SK-N-SH (cell line): ENCODE measurements at regions not wholly inside any gene's neighbourhood (a gene's known extent, or its start where the extent isn't known, plus 50 kb on each side); places are given as distances from the start of the nearest gene placed in this dataset.
"Not testable (repeated sequence)": the region's sequence is repeated elsewhere in the genome, so short reads cannot be mapped to it uniquely, and the experiment has no call there.

Experiments used
- CTCF ChIA-PET: fragments of 300-600, 350-600 bp; formaldehyde crosslinking; extraction: SDS; loops from one replicate; lab custom pipeline; 2021; lab: Yijun Ruan, JAX
- POLR2A ChIA-PET: fragments of 350-600 bp; sonication (Branson Sonifier 250); formaldehyde crosslinking; extraction: SDS; loops from one replicate; lab custom pipeline; 2020; ENCODE audit warnings: antibody characterized with exemption, inconsistent platforms; lab: Yijun Ruan, JAX
- DNase-seq: peaks from one replicate; pipeline ENCODE4 v3.0.0; 2012
- H2AFZ ChIP-seq: fragments of 200-600 bp; sonication (generic); 2 replicates; pipeline ENCODE4 v1.8.1; 2016; ENCODE audit warnings: antibody characterized with exemption, mild to moderate bottlenecking, low read depth
- H3F3A ChIP-seq: fragments of 200-600 bp; sonication (generic); replicated peaks from 2 replicates; pipeline ENCODE3; 2016; ENCODE audit warnings: antibody characterized with exemption, mild to moderate bottlenecking; ENCODE audit not compliant: insufficient read depth
- H3K27ac ChIP-seq, 2 experiments: fragments of 200-500 bp in 1 of 2; fragments of 200-600 bp in 1 of 2; sonication (Bioruptor generic) in 1 of 2; sonication (generic), shearing (Covaris generic) in 1 of 2; 2 replicates each; pipeline versions ENCODE4 v1.5.1 to v1.6.1; 2014 to 2016; ENCODE audit warnings: low read depth in 2 of 2, inconsistent platforms in 1 of 2, low read length in 1 of 2, mild to moderate bottlenecking in 1 of 2, mixed read lengths in 1 of 2
- H3K27me3 ChIP-seq: fragments of 200-600 bp; sonication (generic), shearing (Covaris generic); 2 replicates; pipeline ENCODE4 v1.6.1; 2016; ENCODE audit warnings: mixed run types; ENCODE audit not compliant: insufficient read depth
- H3K36me3 ChIP-seq, 2 experiments: fragments of 200-500 bp in 1 of 2; fragments of 200-600 bp in 1 of 2; sonication (Bioruptor generic) in 1 of 2; sonication (generic) in 1 of 2; replicated peaks in 1 of 2; 2 replicates each; pipeline versions ENCODE3 to v1.5.1; 2014 to 2016; ENCODE audit warnings: low read length in 1 of 2, mild to moderate bottlenecking in 1 of 2; ENCODE audit not compliant: insufficient read depth in 2 of 2, control insufficient read depth in 1 of 2
- H3K4me1 ChIP-seq, 2 experiments: fragments of 200-500 bp in 1 of 2; fragments of 200-600 bp in 1 of 2; sonication (Bioruptor generic) in 1 of 2; sonication (generic), shearing (Covaris generic) in 1 of 2; 2 replicates each; pipeline versions ENCODE4 v1.5.1 to v1.6.1; 2014 to 2016; ENCODE audit warnings: low read depth in 1 of 2, low read length in 1 of 2, mixed run types in 1 of 2; ENCODE audit not compliant: insufficient read depth in 2 of 2, control insufficient read depth in 1 of 2
- H3K4me2 ChIP-seq: fragments of 200-600 bp; sonication (generic), shearing (Covaris generic); 2 replicates; pipeline ENCODE4 v1.6.1; 2017; ENCODE audit warnings: mixed run types
- H3K4me3 ChIP-seq, 2 experiments: fragments of 200-500 bp in 1 of 2; fragments of 200-600 bp in 1 of 2; sonication (Bioruptor generic) in 1 of 2; sonication (generic), shearing (Covaris generic) in 1 of 2; 2 replicates each; pipeline versions ENCODE4 v1.5.1 to v1.8.1; 2014 to 2016; ENCODE audit warnings: low read depth in 2 of 2, inconsistent platforms in 1 of 2, low read length in 1 of 2, mild to moderate bottlenecking in 1 of 2, mixed read lengths in 1 of 2, moderate library complexity in 1 of 2
- H3K79me2 ChIP-seq: fragments of 200-600 bp; sonication (generic); 2 replicates; pipeline ENCODE4 v1.8.1; 2017; ENCODE audit warnings: mild to moderate bottlenecking; ENCODE audit not compliant: insufficient read depth
- H3K9ac ChIP-seq: fragments of 200-600 bp; sonication (generic); 2 replicates; pipeline ENCODE4 v1.6.1; 2017; ENCODE audit warnings: mixed run types
- H3K9me2 ChIP-seq: fragments of 200-600 bp; sonication (generic); 2 replicates; pipeline ENCODE4 v1.6.1; 2017; ENCODE audit warnings: mixed run types
- H3K9me3 ChIP-seq: fragments of 200-600 bp; sonication (generic); 2 replicates; pipeline ENCODE4 v1.6.1; 2017; ENCODE audit warnings: mixed run types, mild to moderate bottlenecking, moderate library complexity
- H4K20me1 ChIP-seq: fragments of 200-600 bp; sonication (generic); 2 replicates; pipeline ENCODE4 v1.6.1; 2017; ENCODE audit warnings: mild to moderate bottlenecking, mixed run types; ENCODE audit not compliant: insufficient read depth
- WGBS: methylation state at CpG from one replicate; pipeline ENCODE4 v1.1.6; 2017; ENCODE audit warnings: low lambda C conversion rate; 5-methylcytosine and 5-hydroxymethylcytosine counted together

DNA sequence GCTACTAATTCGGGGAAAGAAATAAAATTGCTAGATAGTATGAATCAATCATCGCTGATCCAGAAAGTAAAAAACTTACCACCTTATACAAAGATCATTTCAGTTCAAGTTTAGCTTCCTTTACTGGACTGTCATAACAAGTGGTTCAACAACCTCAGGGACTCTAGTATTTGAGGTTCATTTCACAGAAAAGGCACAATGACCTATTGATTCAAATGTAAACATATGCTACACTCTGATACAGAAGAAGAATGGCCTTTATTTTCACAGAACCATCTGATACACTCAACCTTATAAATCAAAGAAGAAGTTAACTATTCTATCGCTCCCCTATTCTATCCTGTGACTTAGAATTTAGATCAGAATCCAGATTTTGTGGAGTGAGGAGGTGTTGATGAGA is 140.8 kb upstream of the EFCAB3 start:
- H4K20me1 ChIP-seq, H3K4me1 ChIP-seq, H3K9ac ChIP-seq, H3K27ac ChIP-seq, POLR2A ChIA-PET, H3F3A ChIP-seq, CTCF ChIA-PET, H3K9me2 ChIP-seq, H2AFZ ChIP-seq, H3K4me3 ChIP-seq, H3K36me3 ChIP-seq, H3K4me2 ChIP-seq, H3K79me2 ChIP-seq, DNase-seq, H3K9me3 ChIP-seq: not testable (repeated sequence)
- 65% methylated on average over 3 of the region's 3 CpGs for WGBS
- 0 out of 2 replicates have a peak, but pooled peaks cover 12% of the 10 kb centered on the region for H3K27me3 ChIP-seq

DNA sequence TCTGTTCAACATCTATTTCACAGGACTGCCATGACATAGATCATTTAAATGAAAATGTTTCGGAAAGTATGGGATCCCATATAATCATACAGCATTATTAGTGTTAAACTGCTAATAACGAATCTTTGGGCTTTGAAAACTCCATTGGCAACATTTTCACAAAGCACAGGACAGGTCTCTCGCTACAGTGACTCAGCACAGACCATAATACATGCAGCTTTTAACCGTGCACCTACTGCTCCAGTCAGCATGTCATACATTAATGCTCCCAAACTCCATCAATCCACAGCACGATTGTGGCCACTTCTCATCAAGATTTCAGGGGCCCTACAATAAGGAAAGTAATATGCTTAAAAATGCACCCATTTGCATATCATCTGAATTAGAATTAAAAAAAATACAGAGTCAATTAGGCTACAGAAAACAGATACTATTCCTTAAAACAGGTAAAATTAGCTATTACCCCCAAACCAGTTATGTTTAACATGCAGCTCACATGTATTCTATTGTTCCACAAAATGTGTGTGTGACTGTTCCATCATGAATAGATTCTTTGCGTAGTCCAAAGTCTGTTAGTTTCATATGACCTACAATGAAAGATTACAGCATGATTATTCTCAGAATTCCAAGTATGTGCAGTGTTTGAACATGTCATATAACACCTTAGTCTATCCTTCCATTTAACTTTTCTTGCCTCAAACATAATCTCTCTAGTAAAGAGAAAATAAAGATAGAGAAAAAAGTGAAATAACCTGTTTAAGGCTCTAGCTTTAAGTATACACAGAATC is 141.6 kb upstream of the EFCAB3 start:
- H3K27ac ChIP-seq, H3K9ac ChIP-seq, H3K4me3 ChIP-seq, H3K9me3 ChIP-seq, H3K36me3 ChIP-seq, H2AFZ ChIP-seq, H4K20me1 ChIP-seq, H3F3A ChIP-seq, H3K9me2 ChIP-seq, DNase-seq, H3K4me1 ChIP-seq, H3K79me2 ChIP-seq, POLR2A ChIA-PET, H3K4me2 ChIP-seq: not testable (repeated sequence)
- 0 out of 2 replicates have a peak, but pooled peaks cover 12% of the 10 kb centered on the region for H3K27me3 ChIP-seq
- CTCF ChIA-PET: interaction anchor here (0.6 to 0.7 kb wide), 2 partner anchors 101 to 657 kb away, joined by 3 to 4 read pairs; no protein-coding TSS in a partner anchor
- WGBS: 56% methylated on average over 6 of the region's 6 CpGs

GRCh38 chr17:62233822-62234481 is 146.4 kb upstream of the EFCAB3 start:
- H2AFZ ChIP-seq, H3K4me2 ChIP-seq, H3K4me3 ChIP-seq, CTCF ChIA-PET, H3K4me1 ChIP-seq, H3K9ac ChIP-seq, H3K36me3 ChIP-seq, H3K9me3 ChIP-seq, H3K27ac ChIP-seq, H3K27me3 ChIP-seq, DNase-seq, H3F3A ChIP-seq, H3K9me2 ChIP-seq, H4K20me1 ChIP-seq, H3K79me2 ChIP-seq, POLR2A ChIA-PET: not testable (repeated sequence)
- WGBS: 53% methylated on average over 2 of the region's 2 CpGs

GRCh38 chr17:62231293-62231692 is 149.1 kb upstream of the EFCAB3 start:
- DNase-seq, CTCF ChIA-PET, H2AFZ ChIP-seq, H3K4me1 ChIP-seq, POLR2A ChIA-PET, H3K4me2 ChIP-seq, H3K9ac ChIP-seq, H3K27me3 ChIP-seq, H3K79me2 ChIP-seq, H3K9me2 ChIP-seq, H4K20me1 ChIP-seq, H3K27ac ChIP-seq, H3K4me3 ChIP-seq, H3F3A ChIP-seq, H3K36me3 ChIP-seq, H3K9me3 ChIP-seq: not testable (repeated sequence)
- 68% methylated on average over 5 of the region's 5 CpGs for WGBS
